Kasumi-1 (cell line): ENCODE measurements at regions not wholly inside any gene's neighbourhood (a gene's known extent, or its start where the extent isn't known, plus 50 kb on each side); places are given as distances from the start of the nearest gene placed in this dataset.
"Not testable (repeated sequence)": the region's sequence is repeated elsewhere in the genome, so short reads cannot be mapped to it uniquely, and the experiment has no call there.

Experiments used
- DNase-seq, 2 experiments: peaks; one replicate each; lab custom pipeline; 2025; lab: John Stamatoyannopoulos, UW

DNA sequence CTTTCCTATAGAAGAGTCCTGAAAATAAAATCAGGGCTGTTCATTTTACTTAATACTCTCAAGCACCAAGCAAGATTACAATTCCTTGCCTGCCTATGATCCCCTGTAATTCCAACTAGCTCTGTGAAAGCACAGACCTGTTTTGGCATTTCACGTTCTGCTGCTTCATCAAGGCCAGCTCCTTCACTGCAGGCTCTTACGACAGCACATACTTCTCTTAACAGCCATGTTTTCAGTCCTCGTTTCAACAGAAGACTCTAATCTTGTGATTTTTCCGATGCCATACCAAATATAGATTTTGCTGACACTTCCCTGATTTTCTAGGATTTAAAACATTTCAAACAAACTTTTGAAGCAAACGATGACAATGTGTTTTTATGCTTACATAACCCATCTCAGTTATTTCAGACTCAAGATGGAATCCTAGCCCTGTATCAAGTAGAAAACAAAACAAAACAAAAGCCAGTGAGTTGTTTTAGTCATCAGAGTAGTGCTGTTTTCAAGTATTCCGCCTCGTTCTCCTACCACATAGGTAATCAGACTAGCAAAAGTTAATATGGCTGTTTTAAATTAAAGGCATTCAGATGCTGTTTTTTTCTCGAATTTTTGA is 616.5 kb upstream of the CITED2 start:
- DNase-seq = no peak

- no peak for DNase-seq
These were observed 615.7 kb upstream of the CITED2 start for GRCh38 chr6:139990026-139990686.

- no peak for DNase-seq
These were observed 614.2 kb upstream of the CITED2 start for GRCh38 chr6:139988685-139989084.

DNA sequence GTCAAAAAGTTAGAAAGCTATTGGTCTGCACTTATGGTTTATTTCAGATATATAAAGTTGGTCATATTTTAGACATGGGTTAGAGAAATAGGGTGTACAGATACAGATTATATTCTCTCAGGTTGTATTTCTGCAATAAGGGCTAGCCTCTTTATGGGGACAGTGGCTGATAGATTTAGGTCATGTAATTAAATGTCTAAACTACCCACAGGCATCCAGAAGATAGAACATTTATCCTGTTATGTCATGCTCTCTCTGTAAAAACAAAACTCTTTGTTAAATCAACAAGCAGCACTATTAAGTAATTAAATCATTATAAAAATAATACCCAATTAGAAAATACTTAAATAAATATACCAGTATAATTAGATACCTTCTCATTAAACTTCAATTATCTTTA is 612.6 kb upstream of the CITED2 start:
- DNase-seq = no peak

GRCh38 chr6:139985236-139985815 is 610.9 kb upstream of the CITED2 start:
- DNase-seq = no peak

DNA sequence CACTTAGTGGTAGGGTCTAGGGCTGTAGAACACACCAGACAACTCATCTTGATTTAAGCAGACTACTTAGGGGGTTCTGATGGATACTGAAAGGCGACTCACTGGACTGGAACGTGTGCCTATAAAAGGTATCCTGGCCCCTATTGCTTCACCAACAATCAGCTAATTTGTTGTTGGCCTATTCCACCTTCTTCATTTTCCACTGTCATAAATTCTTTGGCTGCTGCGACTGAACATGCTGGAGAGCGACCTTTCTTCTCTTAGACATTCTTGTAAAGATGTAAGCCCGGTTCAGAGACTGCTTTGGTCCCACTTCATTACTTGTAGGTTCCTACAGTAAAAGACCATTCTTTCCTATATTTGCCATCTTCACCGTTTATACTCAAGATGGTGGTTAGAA is 609.9 kb upstream of the CITED2 start:
- DNase-seq = no peak

- DNase-seq = no peak
These were observed 609.3 kb upstream of the CITED2 start for GRCh38 chr6:139983555-139984276.

- no peak for DNase-seq
These were observed 608.3 kb upstream of the CITED2 start for GRCh38 chr6:139982652-139983295.

DNA sequence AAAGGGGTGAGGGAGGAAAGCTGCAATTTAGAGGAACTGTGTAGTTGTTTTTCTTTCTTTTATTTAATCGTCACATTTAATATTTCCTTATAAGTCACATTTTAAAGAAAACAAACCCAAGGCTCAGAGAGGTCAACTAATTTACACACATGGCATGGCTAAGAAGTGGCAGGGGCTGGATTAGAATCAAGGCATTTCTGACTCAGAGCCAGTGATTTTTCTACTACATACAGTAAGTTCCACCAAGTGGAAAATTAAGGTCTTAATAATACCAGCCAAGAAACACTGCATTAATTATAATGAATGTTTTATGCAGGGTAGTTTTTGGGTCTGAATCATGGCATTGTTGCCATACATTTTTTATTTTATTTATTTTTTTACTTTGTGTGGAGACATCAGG is 607.7 kb upstream of the CITED2 start:
- DNase-seq = no peak

GRCh38 chr6:139981768-139982181 is 607.3 kb upstream of the CITED2 start:
- no peak for DNase-seq

- DNase-seq = no peak
These were observed 606.7 kb upstream of the CITED2 start for GRCh38 chr6:139981066-139981624.

GRCh38 chr6:139980631-139981030 is 606.2 kb upstream of the CITED2 start:
- DNase-seq = not testable (repeated sequence)

GRCh38 chr6:139979021-139979725 is 604.7 kb upstream of the CITED2 start:
- DNase-seq = no peak

GRCh38 chr6:139977887-139978332 is 603.5 kb upstream of the CITED2 start:
- no peak for DNase-seq

DNA sequence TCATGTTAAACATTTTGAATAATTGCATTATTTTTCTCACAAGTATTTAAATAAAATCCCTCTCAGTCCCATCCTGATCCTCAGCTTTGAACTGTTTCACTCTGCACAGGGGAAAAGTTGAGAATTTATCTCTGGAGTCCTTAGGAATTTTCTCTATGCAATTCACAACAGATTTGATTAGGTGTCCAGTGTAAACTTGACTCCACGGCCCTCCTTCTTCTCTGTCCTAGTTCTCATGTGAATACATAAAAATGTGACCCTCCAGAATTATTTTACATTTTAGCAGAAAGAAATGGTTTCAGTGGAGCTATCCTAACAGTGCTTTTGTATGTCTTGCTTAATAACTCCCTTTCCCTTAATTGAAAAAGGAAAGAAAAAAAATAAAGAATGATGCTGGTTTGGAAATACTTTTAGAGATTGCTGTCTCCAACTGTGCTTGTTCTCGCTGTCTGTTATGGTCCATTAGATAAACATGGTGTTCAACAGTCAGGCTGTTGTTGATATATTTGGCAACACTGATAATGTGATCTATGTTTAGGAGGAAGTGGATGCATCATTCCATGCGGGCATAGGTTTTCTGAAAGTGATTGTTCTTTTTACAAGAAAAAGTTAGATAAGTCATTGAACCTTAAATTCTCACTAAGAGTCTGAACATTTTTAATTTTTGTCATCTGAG is 599.4 kb upstream of the CITED2 start:
- no peak for DNase-seq

- no peak for DNase-seq
These were observed 597.7 kb upstream of the CITED2 start for GRCh38 chr6:139972116-139972515.

- DNase-seq = peak in 1 of 2 experiments; percentile 4
These were observed 596.1 kb upstream of the CITED2 start for GRCh38 chr6:139970591-139970991.

DNA sequence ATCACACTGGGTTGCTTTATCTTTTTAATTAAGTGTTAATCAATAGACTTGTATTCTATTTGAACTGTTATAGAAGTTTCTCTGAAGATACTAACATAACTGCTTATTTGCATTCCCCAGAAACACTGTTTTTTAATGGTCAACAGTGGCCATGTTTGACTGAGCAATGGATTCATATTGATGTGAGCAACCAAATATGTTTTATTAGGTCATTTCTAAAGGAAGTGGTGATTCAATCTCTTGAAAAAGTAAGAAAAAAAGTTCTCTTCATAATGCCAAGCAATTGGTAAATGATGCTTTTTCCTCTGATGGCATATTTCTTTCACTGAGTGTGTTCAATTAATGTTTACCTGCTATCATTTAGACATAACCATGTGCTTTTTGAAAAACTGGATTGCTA is 593.0 kb upstream of the CITED2 start:
- DNase-seq = no peak

DNA sequence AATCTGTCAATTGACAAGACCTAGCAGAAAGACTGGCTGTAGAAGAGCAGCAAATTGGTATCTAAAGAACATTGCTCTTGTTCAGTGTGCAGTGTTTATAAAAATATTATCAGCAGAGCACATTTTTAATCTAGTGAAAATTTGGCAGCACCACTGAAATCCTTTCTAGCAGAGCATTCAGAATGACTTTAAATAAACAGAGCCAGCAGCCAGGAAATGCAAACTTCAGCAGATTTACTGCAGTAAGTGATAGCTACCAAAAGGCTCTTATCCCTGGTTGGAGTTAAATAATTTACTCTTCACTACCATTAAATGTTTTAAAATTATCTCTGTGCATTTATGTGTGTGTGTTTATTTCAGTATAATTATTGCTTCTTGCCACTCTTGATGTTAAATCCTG is 590.9 kb upstream of the CITED2 start:
- no peak for DNase-seq

- no peak for DNase-seq
These were observed 590.3 kb upstream of the CITED2 start for GRCh38 chr6:139964737-139965136.
